GM13976 (cell line): ENCODE measurements at regions not wholly inside any gene's neighbourhood (a gene's known extent, or its start where the extent isn't known, plus 50 kb on each side); places are given as distances from the start of the nearest gene placed in this dataset.

Experiments used
- DNase-seq: peaks from one replicate; pipeline ENCODE4 v3.0.0; 2012; ENCODE audit warnings: low spot score
- CTCF ChIP-seq: IDR thresholded peaks from 2 replicates; pipeline ENCODE4 v1.5.1; 2012; ENCODE audit warnings: borderline replicate concordance, mild to moderate bottlenecking; ENCODE audit not compliant: insufficient read depth; ENCODE audit errors: extremely low read depth, missing control alignments, control extremely low read depth
- in situ Hi-C: fragments of 300-500 bp; cut with MboI; formaldehyde crosslinking; loops from one replicate; pipeline ENCODE4 v1.12.0; 2022; ENCODE audit warnings: low sequenced_read_pairs, mixed read lengths, inconsistent platforms; ENCODE audit not compliant: unreplicated experiment

- in situ Hi-C loops, result no loop called here
- DNase-seq, result no peak
- TF ChIP-seq CTCF, result no peak
Measured at GRCh38 chr11:15665368-15665871, 550.7 kb downstream of the INSC start.

GRCh38 chr11:15667127-15667725, 552.5 kb downstream of the INSC start:
- TF ChIP-seq CTCF, result no peak
- in situ Hi-C loops, result no loop called here
- DNase-seq, result no peak

- DNase-seq, result no peak
- in situ Hi-C loops, result no loop called here
- TF ChIP-seq CTCF, result no peak
Measured at GRCh38 chr11:15668718-15669117, 554.0 kb downstream of the INSC start.

GRCh38 chr11:15670520-15671070, 555.9 kb downstream of the INSC start:
- no peak for DNase-seq
- in situ Hi-C loops, result no loop called here
- no peak for TF ChIP-seq CTCF

- in situ Hi-C loops, result no loop called here
Measured at GRCh38 chr11:15671216-15671615, 556.5 kb downstream of the INSC start.

GRCh38 chr11:15672825-15673224, 558.1 kb downstream of the INSC start:
- DNase-seq, result no peak
- no peak for TF ChIP-seq CTCF
- in situ Hi-C loops, result no loop called here

More at GRCh38 chr11:15671216-15671615, 556.5 kb downstream of the INSC start:
- no peak for TF ChIP-seq CTCF
- DNase-seq, result no peak

GRCh38 chr11:15673408-15673831, 558.7 kb downstream of the INSC start:
- no peak for DNase-seq
- TF ChIP-seq CTCF, result no peak
- in situ Hi-C loops, result no loop called here
